ENCODE measurements at regions not wholly inside any gene's neighbourhood (a gene's known extent, or its start where the extent isn't known, plus 50 kb on each side); places are given as distances from the start of the nearest gene placed in this dataset.

- no peak overlapping the region for H3K4me3 ChIP-seq (ENCODE audit: low read depth, low read length, poor library complexity, severe bottlenecking)
- BruUV-seq (replicated peaks): no TSS peak
- no peaks in the 10 kb centered on the region for H3K9me3 ChIP-seq (ENCODE audit: low read depth, low read length, poor library complexity, severe bottlenecking)
- no peaks in the 10 kb centered on the region for H3K36me3 ChIP-seq (ENCODE audit: insufficient read depth, low read length, poor library complexity, severe bottlenecking)
- H3K27ac ChIP-seq (ENCODE audit: low read depth, low read length, poor library complexity, severe bottlenecking): no peak overlapping the region
- POLR2A ChIA-PET (ENCODE audit: low non-redundant PET): no interaction called here
- H3K4me1 ChIP-seq (ENCODE audit: insufficient read depth, low read length, poor library complexity, severe bottlenecking): no peaks in the 10 kb centered on the region
- CTCF ChIA-PET: no interaction called here
- no peaks in the 10 kb centered on the region for H3K27me3 ChIP-seq (replicated peaks; ENCODE audit: insufficient read depth, low read depth, low read length, poor library complexity)
- intact Hi-C loops (cut with micrococcal nuclease; ENCODE audit: unreplicated experiment): no loop called here
- DNase-seq (ENCODE audit: low spot score): no peak
- TF ChIP-seq CTCF (conservative IDR thresholded peaks at IDR 0.05; ENCODE audit: low read depth, low read length) (no peak), EZH2 (IDR thresholded peaks at IDR 0.05; ENCODE audit: borderline replicate concordance, low read depth, low read length, poor library complexity, severe bottlenecking) (no peak)
Observed at GRCh38 chr2:9764153-9764778, 79.0 kb upstream of the TAF1B start.

- H3K4me3 ChIP-seq (ENCODE audit: low read depth, low read length, poor library complexity, severe bottlenecking): no peak overlapping the region
- POLR2A ChIA-PET (ENCODE audit: low non-redundant PET): no interaction called here
- CTCF ChIA-PET: no interaction called here
Observed at GRCh38 chr2:9765611-9766531, 77.4 kb upstream of the TAF1B start.

GRCh38 chr2:9767656-9768281 lies 75.5 kb upstream of the TAF1B start:
- TF ChIP-seq EZH2 (IDR thresholded peaks at IDR 0.05; ENCODE audit: borderline replicate concordance, low read depth, low read length, poor library complexity, severe bottlenecking) (no peak), CTCF (conservative IDR thresholded peaks at IDR 0.05; ENCODE audit: low read depth, low read length) (no peak)
- Histone ChIP-seq H3K9me3 (ENCODE audit: low read depth, low read length, poor library complexity, severe bottlenecking) (no peaks in the 10 kb centered on the region), H3K4me3 (ENCODE audit: low read depth, low read length, poor library complexity, severe bottlenecking) (no peak overlapping the region), H3K27me3 (replicated peaks; ENCODE audit: insufficient read depth, low read depth, low read length, poor library complexity) (no peaks in the 10 kb centered on the region), H3K27ac (ENCODE audit: low read depth, low read length, poor library complexity, severe bottlenecking) (no peak overlapping the region), H3K36me3 (ENCODE audit: insufficient read depth, low read length, poor library complexity, severe bottlenecking) (no peaks in the 10 kb centered on the region), H3K4me1 (ENCODE audit: insufficient read depth, low read length, poor library complexity, severe bottlenecking) (peaks cover 3% of the 10 kb centered on the region)
- BruUV-seq (replicated peaks): no TSS peak
- intact Hi-C loops (cut with micrococcal nuclease; ENCODE audit: unreplicated experiment): no loop called here
- CTCF ChIA-PET: no interaction called here
- DNase-seq (ENCODE audit: low spot score): no peak
- POLR2A ChIA-PET (ENCODE audit: low non-redundant PET): no interaction called here

More at GRCh38 chr2:9765611-9766531, 77.4 kb upstream of the TAF1B start:
- no TSS peak for BruUV-seq (replicated peaks)
- no peaks in the 10 kb centered on the region for H3K36me3 ChIP-seq (ENCODE audit: insufficient read depth, low read length, poor library complexity, severe bottlenecking)
- H3K4me1 ChIP-seq (ENCODE audit: insufficient read depth, low read length, poor library complexity, severe bottlenecking): peaks cover 3% of the 10 kb centered on the region
- no peak for DNase-seq (ENCODE audit: low spot score)
- no peaks in the 10 kb centered on the region for H3K27me3 ChIP-seq (replicated peaks; ENCODE audit: insufficient read depth, low read depth, low read length, poor library complexity)
- intact Hi-C loops (cut with micrococcal nuclease; ENCODE audit: unreplicated experiment): no loop called here
- TF ChIP-seq EZH2 (IDR thresholded peaks at IDR 0.05; ENCODE audit: borderline replicate concordance, low read depth, low read length, poor library complexity, severe bottlenecking) (no peak), CTCF (conservative IDR thresholded peaks at IDR 0.05; ENCODE audit: low read depth, low read length) (no peak)
- no peak overlapping the region for H3K27ac ChIP-seq (ENCODE audit: low read depth, low read length, poor library complexity, severe bottlenecking)
- no peaks in the 10 kb centered on the region for H3K9me3 ChIP-seq (ENCODE audit: low read depth, low read length, poor library complexity, severe bottlenecking)

All from A673 (cell line).